ENCODE measurements at regions not wholly inside any gene's neighbourhood (a gene's known extent, or its start where the extent isn't known, plus 50 kb on each side); places are given as distances from the start of the nearest gene placed in this dataset.

DNA sequence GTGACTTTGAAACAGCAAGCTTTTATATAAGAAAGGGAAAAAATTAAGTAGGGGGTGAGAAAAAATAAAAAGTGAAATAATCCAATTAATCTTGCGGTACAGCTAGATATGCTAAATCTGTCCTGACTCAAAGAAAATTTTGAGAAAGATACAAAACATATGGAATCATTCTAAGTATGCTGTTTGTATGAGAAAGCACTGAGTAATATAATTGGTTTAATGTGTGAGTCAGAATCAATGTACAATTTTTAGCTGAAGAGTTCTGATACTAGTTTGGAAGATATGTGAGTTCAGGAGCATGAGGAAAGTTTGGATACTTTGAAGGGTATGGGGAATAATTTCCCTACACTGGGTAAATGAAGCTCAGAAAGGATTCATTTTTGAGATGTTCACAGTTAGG, 190.9 kb upstream of the RASSF8 start:
- no peak for TF ChIP-seq POLR2A (IDR thresholded peaks at IDR 0.05)
- no peak for TF ChIP-seq POLR2AphosphoS5 (IDR thresholded peaks at IDR 0.05; ENCODE audit: insufficient read depth in 1 of 2, low read depth in 1 of 2)
- TF ChIP-seq, protein P1, sequence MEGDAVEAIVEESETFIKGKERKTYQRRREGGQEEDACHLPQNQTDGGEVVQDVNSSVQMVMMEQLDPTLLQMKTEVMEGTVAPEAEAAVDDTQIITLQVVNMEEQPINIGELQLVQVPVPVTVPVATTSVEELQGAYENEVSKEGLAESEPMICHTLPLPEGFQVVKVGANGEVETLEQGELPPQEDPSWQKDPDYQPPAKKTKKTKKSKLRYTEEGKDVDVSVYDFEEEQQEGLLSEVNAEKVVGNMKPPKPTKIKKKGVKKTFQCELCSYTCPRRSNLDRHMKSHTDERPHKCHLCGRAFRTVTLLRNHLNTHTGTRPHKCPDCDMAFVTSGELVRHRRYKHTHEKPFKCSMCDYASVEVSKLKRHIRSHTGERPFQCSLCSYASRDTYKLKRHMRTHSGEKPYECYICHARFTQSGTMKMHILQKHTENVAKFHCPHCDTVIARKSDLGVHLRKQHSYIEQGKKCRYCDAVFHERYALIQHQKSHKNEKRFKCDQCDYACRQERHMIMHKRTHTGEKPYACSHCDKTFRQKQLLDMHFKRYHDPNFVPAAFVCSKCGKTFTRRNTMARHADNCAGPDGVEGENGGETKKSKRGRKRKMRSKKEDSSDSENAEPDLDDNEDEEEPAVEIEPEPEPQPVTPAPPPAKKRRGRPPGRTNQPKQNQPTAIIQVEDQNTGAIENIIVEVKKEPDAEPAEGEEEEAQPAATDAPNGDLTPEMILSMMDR (IDR thresholded peaks at IDR 0.05): no peak

DNA sequence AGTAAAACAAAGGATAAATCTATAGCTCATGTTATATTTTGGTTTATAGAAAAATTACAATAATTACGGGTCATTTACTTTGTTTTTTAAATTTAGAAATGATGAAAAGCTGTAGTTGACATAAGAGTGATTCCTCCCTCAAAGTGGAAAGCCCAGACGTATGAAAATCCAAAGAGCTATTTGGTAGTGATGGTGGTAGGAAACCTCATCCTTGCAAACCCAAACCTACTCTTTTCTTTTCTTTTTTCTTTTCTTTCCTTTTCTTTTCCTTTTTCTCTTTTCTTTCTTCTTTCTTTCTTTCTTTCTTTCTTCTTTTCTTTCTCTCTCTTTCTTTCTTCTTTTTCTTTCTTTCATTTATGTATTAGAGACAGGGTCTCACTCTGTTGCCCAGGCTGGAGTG, 190.3 kb upstream of the RASSF8 start:
- Histone ChIP-seq H3K4me1 (no peaks in the 10 kb centered on the region), H3K27ac (no peak overlapping the region), H3K9me3 (no peaks in the 10 kb centered on the region), H3K36me3 (no peaks in the 10 kb centered on the region), H3K4me3 (no peak overlapping the region), H3K27me3 (no peaks in the 10 kb centered on the region)
- intact Hi-C loops (cut with DNase I): no loop called here
- DNase-seq (ENCODE audit: extremely low spot score in 2 of 2): no peak
- TF ChIP-seq, protein P1 (IDR thresholded peaks at IDR 0.05): no peak
- no peak for TF ChIP-seq POLR2A (IDR thresholded peaks at IDR 0.05)
- TF ChIP-seq POLR2AphosphoS5 (IDR thresholded peaks at IDR 0.05; ENCODE audit: insufficient read depth in 1 of 2, low read depth in 1 of 2): no peak

More for the DNA sequence above, 190.9 kb upstream of the RASSF8 start:
- H3K36me3 ChIP-seq: no peaks in the 10 kb centered on the region
- no peaks in the 10 kb centered on the region for H3K27me3 ChIP-seq
- intact Hi-C loops (cut with DNase I): no loop called here
- DNase-seq (ENCODE audit: extremely low spot score in 2 of 2): no peak
- H3K4me3 ChIP-seq: no peak overlapping the region
- H3K4me1 ChIP-seq: no peaks in the 10 kb centered on the region
- H3K27ac ChIP-seq: no peak overlapping the region
- no peaks in the 10 kb centered on the region for H3K9me3 ChIP-seq

DNA sequence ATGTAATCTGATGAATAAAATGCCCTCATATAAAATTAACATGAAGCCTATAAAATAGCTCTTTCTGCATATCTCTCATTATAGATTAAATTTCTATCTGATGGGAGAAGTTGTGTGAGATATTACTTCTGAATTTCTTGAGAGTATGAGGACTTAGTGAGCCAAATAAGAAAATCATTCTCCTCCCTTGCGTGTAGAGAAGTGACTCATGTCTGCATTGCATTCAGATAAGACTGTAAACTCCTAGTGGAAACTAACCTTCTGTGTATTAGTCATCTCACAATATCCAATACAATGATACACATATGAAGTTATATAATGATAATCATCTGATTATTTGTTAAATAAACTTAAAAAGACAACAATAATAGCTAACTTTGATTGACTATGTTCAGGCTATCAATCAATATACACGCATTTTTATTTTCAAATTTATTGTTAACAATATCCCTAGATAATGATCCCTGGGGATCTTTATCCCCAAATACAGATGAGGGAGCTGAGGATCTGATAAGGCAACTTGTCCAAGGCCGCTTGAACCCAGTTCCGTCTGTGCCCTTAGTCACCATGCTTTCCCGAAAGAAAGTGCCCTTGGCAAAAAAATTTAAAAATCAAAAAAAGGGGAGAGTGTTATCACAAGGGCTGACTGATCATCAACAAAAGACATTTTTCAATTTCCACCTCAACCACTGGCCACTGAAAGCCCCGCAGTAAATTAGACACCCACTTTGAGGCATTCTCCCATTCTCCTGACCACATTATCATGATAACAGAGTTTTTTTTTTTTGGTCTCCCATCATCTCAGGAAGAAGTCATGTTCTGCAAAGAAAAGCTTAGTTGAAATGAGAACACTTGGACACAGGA, 189.2 kb upstream of the RASSF8 start:
- Histone ChIP-seq H3K9me3 (no peaks in the 10 kb centered on the region), H3K4me1 (no peaks in the 10 kb centered on the region), H3K36me3 (no peaks in the 10 kb centered on the region), H3K4me3 (no peak overlapping the region), H3K27ac (no peak overlapping the region), H3K27me3 (no peaks in the 10 kb centered on the region)
- DNase-seq (ENCODE audit: extremely low spot score in 2 of 2): no peak
- intact Hi-C loops (cut with DNase I): no loop called here
- TF ChIP-seq POLR2AphosphoS5 (IDR thresholded peaks at IDR 0.05; ENCODE audit: insufficient read depth in 1 of 2, low read depth in 1 of 2): no peak
- TF ChIP-seq, protein P1 (IDR thresholded peaks at IDR 0.05): no peak
- no peak for TF ChIP-seq POLR2A (IDR thresholded peaks at IDR 0.05)

DNA sequence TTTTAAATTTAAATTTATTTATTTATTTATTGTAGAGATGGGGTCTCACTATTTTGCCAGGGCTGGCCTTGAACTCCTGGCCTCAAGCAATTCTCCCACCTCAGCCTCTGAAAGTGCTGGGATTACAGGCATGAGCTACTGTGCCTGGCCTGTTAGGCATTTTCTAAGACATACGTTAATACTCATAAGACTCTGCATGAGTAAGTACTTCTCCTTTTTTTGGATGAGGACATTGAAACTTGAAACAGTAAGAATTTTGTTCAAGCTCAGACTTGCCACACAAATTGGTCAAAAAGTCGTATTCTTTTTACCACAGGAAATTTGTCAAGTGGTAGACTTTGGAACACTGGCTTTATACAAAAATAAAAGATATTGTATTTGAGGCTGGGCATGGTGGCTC, 187.4 kb upstream of the RASSF8 start:
- intact Hi-C loops (cut with DNase I): no loop called here
- Histone ChIP-seq H3K27me3 (no peaks in the 10 kb centered on the region), H3K9me3 (no peaks in the 10 kb centered on the region), H3K4me1 (peaks cover 2% of the 10 kb centered on the region), H3K27ac (no peak overlapping the region), H3K36me3 (no peaks in the 10 kb centered on the region), H3K4me3 (no peak overlapping the region)
- DNase-seq (ENCODE audit: extremely low spot score in 2 of 2): no peak
- TF ChIP-seq POLR2A (IDR thresholded peaks at IDR 0.05): no peak
- TF ChIP-seq POLR2AphosphoS5 (IDR thresholded peaks at IDR 0.05; ENCODE audit: insufficient read depth in 1 of 2, low read depth in 1 of 2): no peak
- TF ChIP-seq, protein P1 (IDR thresholded peaks at IDR 0.05): no peak

DNA sequence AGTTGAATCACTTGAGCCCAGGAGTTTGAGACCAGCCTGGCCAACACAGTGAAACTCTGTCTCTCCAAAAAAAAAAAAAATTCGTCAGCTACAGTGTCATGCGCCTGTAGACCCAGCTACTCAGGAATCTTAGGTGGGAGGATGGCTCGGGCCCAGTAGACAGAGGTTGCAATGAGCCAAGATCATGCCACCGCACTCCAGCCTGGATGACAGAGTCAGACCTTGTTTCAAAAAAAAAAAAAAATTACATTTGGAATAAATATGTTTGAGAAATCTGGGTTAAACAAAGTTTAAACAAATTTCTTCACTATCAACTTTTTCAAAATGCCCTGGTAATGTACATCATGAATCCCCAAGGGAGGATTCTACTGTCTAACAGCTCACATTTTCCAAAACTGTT, 187.0 kb upstream of the RASSF8 start:
- Histone ChIP-seq H3K36me3 (no peaks in the 10 kb centered on the region), H3K4me3 (no peak overlapping the region), H3K9me3 (no peaks in the 10 kb centered on the region), H3K27me3 (no peaks in the 10 kb centered on the region), H3K4me1 (peaks cover 6% of the 10 kb centered on the region), H3K27ac (no peak overlapping the region)
- DNase-seq (ENCODE audit: extremely low spot score in 2 of 2): no peak
- TF ChIP-seq, protein P1 (IDR thresholded peaks at IDR 0.05): no peak
- TF ChIP-seq POLR2AphosphoS5 (IDR thresholded peaks at IDR 0.05; ENCODE audit: insufficient read depth in 1 of 2, low read depth in 1 of 2): no peak
- no peak for TF ChIP-seq POLR2A (IDR thresholded peaks at IDR 0.05)
- intact Hi-C loops (cut with DNase I): no loop called here
